PC-9 (cell line): ENCODE measurements at regions not wholly inside any gene's neighbourhood (a gene's known extent, or its start where the extent isn't known, plus 50 kb on each side); places are given as distances from the start of the nearest gene placed in this dataset.

ENCODE experiments used
- EZH2 ChIP-seq: fragments of 200-600 bp; sonication (generic); IDR thresholded peaks from 2 replicates; pipeline ENCODE4 v1.8.0; 2017; ENCODE audit warnings: antibody characterized with exemption, low read depth
- TF ChIP-seq, protein P1 (sequence below): fragments of 200-600 bp; sonication (generic); conservative IDR thresholded peaks from 2 replicates; pipeline ENCODE4 v1.6.1; 2017; ENCODE audit warnings: mixed run types, antibody characterized with exemption, mild to moderate bottlenecking, moderate library complexity

DNA sequence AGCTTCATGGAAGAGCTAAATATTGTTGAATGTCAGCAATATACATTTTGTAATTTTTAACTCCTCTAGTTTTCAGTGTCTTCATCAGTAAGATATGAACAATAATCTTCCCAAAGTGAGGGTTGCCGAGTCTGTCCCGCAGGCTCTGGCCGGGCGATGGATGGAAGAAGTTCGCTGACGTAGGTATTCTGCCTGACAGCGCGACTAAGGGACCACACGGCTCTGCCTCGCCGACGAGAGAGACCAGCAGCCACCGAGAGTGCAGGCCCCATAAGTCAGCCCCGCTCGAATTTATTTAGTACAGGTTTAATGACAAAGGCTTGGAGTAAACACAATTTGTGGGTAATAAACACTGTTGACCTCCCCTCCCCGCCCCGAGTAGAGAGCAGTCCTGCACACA, 427.4 kb upstream of the NECTIN3 start:
- TF ChIP-seq, protein P1, sequence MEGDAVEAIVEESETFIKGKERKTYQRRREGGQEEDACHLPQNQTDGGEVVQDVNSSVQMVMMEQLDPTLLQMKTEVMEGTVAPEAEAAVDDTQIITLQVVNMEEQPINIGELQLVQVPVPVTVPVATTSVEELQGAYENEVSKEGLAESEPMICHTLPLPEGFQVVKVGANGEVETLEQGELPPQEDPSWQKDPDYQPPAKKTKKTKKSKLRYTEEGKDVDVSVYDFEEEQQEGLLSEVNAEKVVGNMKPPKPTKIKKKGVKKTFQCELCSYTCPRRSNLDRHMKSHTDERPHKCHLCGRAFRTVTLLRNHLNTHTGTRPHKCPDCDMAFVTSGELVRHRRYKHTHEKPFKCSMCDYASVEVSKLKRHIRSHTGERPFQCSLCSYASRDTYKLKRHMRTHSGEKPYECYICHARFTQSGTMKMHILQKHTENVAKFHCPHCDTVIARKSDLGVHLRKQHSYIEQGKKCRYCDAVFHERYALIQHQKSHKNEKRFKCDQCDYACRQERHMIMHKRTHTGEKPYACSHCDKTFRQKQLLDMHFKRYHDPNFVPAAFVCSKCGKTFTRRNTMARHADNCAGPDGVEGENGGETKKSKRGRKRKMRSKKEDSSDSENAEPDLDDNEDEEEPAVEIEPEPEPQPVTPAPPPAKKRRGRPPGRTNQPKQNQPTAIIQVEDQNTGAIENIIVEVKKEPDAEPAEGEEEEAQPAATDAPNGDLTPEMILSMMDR: no peak
- TF ChIP-seq EZH2: no peak
